Stimulated activated CD8-positive, alpha-beta memory T cell treated with anti-CD3 and anti-CD28 coated beads, Interleukin-7, amount 100 ng/mL, for 48 hours (primary cell): ENCODE measurements at regions not wholly inside any gene's neighbourhood (a gene's known extent, or its start where the extent isn't known, plus 50 kb on each side); places are given as distances from the start of the nearest gene placed in this dataset.

ENCODE experiments used
- DNase-seq, 2 donors: peaks; one replicate each; pipeline ENCODE4 v3.0.0-alpha.2; 2020; ENCODE audit warnings: low read depth in 1 of 2; ENCODE audit errors: extremely low read depth in 1 of 2

- no peak for DNase-seq
Observed at GRCh38 chr16:66266436-66267291, 99.8 kb upstream of the CDH5 start.

GRCh38 chr16:66265556-66266141 is 100.8 kb upstream of the CDH5 start:
- DNase-seq, result no peak

- no peak for DNase-seq
Observed at GRCh38 chr16:66265048-66265415, 101.5 kb upstream of the CDH5 start.

- no peak for DNase-seq
Observed at GRCh38 chr16:66264311-66265047, 102.0 kb upstream of the CDH5 start.

- DNase-seq, result no peak
Observed at GRCh38 chr16:66263973-66264310, 102.5 kb upstream of the CDH5 start.

- no peak for DNase-seq
Observed at GRCh38 chr16:66263168-66263972, 103.1 kb upstream of the CDH5 start.

- DNase-seq, result no peak
Observed at GRCh38 chr16:66262253-66263167, 104.0 kb upstream of the CDH5 start.

GRCh38 chr16:66261826-66262225 is 104.7 kb upstream of the CDH5 start:
- DNase-seq, result no peak

- DNase-seq, result no peak
Observed at GRCh38 chr16:66260522-66261254, 105.8 kb upstream of the CDH5 start.

GRCh38 chr16:66258916-66259845 is 107.3 kb upstream of the CDH5 start:
- no peak for DNase-seq

- DNase-seq, result no peak
Observed at GRCh38 chr16:66256919-66257318, 109.6 kb upstream of the CDH5 start.

- DNase-seq, result no peak
Observed at GRCh38 chr16:66255647-66256046, 110.8 kb upstream of the CDH5 start.

- no peak for DNase-seq
Observed at GRCh38 chr16:66254751-66255150, 111.7 kb upstream of the CDH5 start.

GRCh38 chr16:66254106-66254505 is 112.4 kb upstream of the CDH5 start:
- DNase-seq, result no peak

- no peak for DNase-seq
Observed at GRCh38 chr16:66251476-66252160, 114.9 kb upstream of the CDH5 start.

- no peak for DNase-seq
Observed at GRCh38 chr16:66250686-66251431, 115.6 kb upstream of the CDH5 start.
